ENCODE measurements at regions not wholly inside any gene's neighbourhood (a gene's known extent, or its start where the extent isn't known, plus 50 kb on each side); places are given as distances from the start of the nearest gene placed in this dataset.

- Mint-ChIP-seq H3K27me3 (peaks cover 9% of the 10 kb centered on the region), H3K27ac (no peak overlapping the region), H3K4me3 (no peak overlapping the region), H3K9me3 (ENCODE audit: insufficient read depth) (no peaks in the 10 kb centered on the region), H3K4me1 (no peaks in the 10 kb centered on the region)
- WGBS (ENCODE audit: insufficient coverage) = no CpG with 5 or more reads among the region's 6 CpGs
- no peaks in the 10 kb centered on the region for H3K79me2 ChIP-seq (ENCODE audit: control insufficient read depth, insufficient read depth, low read length)
- CTCF ChIA-PET = no interaction called here
- no peaks in the 10 kb centered on the region for H4K20me1 ChIP-seq (ENCODE audit: control insufficient read depth, insufficient read depth, low read length, poor library complexity, severe bottlenecking)
- H3K4me2 ChIP-seq (replicated peaks; ENCODE audit: low read depth, low read length, poor library complexity, severe bottlenecking) = no peak overlapping the region
- DNase-seq = no peak
- H3K9ac ChIP-seq (ENCODE audit: low read length) = no peak overlapping the region
- POLR2A ChIA-PET = no interaction called here
- no peak for ATAC-seq (ENCODE audit: low read depth)
- TF ChIP-seq, protein P1, sequence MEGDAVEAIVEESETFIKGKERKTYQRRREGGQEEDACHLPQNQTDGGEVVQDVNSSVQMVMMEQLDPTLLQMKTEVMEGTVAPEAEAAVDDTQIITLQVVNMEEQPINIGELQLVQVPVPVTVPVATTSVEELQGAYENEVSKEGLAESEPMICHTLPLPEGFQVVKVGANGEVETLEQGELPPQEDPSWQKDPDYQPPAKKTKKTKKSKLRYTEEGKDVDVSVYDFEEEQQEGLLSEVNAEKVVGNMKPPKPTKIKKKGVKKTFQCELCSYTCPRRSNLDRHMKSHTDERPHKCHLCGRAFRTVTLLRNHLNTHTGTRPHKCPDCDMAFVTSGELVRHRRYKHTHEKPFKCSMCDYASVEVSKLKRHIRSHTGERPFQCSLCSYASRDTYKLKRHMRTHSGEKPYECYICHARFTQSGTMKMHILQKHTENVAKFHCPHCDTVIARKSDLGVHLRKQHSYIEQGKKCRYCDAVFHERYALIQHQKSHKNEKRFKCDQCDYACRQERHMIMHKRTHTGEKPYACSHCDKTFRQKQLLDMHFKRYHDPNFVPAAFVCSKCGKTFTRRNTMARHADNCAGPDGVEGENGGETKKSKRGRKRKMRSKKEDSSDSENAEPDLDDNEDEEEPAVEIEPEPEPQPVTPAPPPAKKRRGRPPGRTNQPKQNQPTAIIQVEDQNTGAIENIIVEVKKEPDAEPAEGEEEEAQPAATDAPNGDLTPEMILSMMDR (IDR thresholded peaks at IDR 0.05) = no peak
- TF ChIP-seq EZH2 (IDR thresholded peaks at IDR 0.05; ENCODE audit: borderline replicate concordance, insufficient read depth, low read depth, low read length, poor library complexity, severe bottlenecking) = no peak
- H3K4me1 ChIP-seq (ENCODE audit: control insufficient read depth in 2 of 2, insufficient read depth in 2 of 2, low read length in 2 of 2) = no peaks in the 10 kb centered on the region
- no peak overlapping the region for H3K4me3 ChIP-seq (ENCODE audit: control extremely low read depth in 1 of 5, extremely low read depth in 1 of 5, insufficient read depth in 1 of 5, low read depth in 2 of 5, low read length in 4 of 5)
- intact Hi-C loops (cut with micrococcal nuclease) = no loop called here
- no peak overlapping the region for H2AFZ ChIP-seq (ENCODE audit: insufficient read depth, low read depth, low read length, poor library complexity, severe bottlenecking)
- H3K9me3 ChIP-seq (ENCODE audit: control extremely low read depth in 1 of 3, control insufficient read depth in 2 of 3, insufficient read depth in 1 of 3, low read length in 2 of 3) = peaks cover 0 to 3% (median 0%) of the 10 kb centered on the region in 3 donors
- H3K27me3 ChIP-seq (replicated peaks in 1 of 4; ENCODE audit: control extremely low read depth in 1 of 4, control insufficient read depth in 3 of 4, insufficient read depth in 4 of 4, low read length in 3 of 4) = no peaks in the 10 kb centered on the region
- no peaks in the 10 kb centered on the region for H3K36me3 ChIP-seq (replicated peaks in 1 of 2; ENCODE audit: control extremely low read depth in 1 of 2, control insufficient read depth in 1 of 2, extremely low read depth in 1 of 2, insufficient read depth in 2 of 2, low read length in 1 of 2)
- H3K27ac ChIP-seq (ENCODE audit: low read length in 2 of 2) = no peak overlapping the region
These were observed 113.7 kb upstream of the ZKSCAN2 start for GRCh38 chr16:25371342-25371741.

DNA sequence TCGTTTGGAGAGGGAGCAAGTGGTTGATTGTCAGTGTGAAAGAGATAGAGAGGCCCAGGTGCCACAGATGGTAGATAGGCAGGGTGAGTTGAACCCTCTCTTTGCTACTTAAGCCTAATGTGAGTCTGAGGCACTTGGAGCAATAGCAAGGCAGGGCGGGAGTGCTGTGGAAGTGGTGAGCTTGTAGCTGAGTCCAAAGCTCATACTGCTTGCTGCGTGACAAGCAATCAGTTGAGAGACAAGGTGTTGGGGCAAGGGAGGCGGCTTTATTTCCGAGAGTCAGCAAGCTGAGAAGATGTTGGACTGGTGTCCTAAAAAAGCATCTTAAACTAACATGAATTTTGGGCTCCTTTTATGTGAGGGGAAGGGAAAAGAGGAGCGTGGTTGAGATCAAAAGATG is 112.9 kb upstream of the ZKSCAN2 start:
- no peak overlapping the region for H3K27ac Mint-ChIP-seq
- H3K9me3 Mint-ChIP-seq (ENCODE audit: insufficient read depth) = no peaks in the 10 kb centered on the region
- H3K27me3 Mint-ChIP-seq = peaks cover 8% of the 10 kb centered on the region
- Histone ChIP-seq H2AFZ (ENCODE audit: insufficient read depth, low read depth, low read length, poor library complexity, severe bottlenecking) (no peak overlapping the region), H3K4me3 (ENCODE audit: control extremely low read depth in 1 of 5, extremely low read depth in 1 of 5, insufficient read depth in 1 of 5, low read depth in 2 of 5, low read length in 4 of 5) (no peak overlapping the region), H4K20me1 (ENCODE audit: control insufficient read depth, insufficient read depth, low read length, poor library complexity, severe bottlenecking) (no peaks in the 10 kb centered on the region), H3K9ac (ENCODE audit: low read length) (no peak overlapping the region), H3K4me1 (ENCODE audit: control insufficient read depth in 2 of 2, insufficient read depth in 2 of 2, low read length in 2 of 2) (no peaks in the 10 kb centered on the region), H3K27me3 (replicated peaks in 1 of 4; ENCODE audit: control extremely low read depth in 1 of 4, control insufficient read depth in 3 of 4, insufficient read depth in 4 of 4, low read length in 3 of 4) (no peaks in the 10 kb centered on the region), H3K36me3 (replicated peaks in 1 of 2; ENCODE audit: control extremely low read depth in 1 of 2, control insufficient read depth in 1 of 2, extremely low read depth in 1 of 2, insufficient read depth in 2 of 2, low read length in 1 of 2) (no peaks in the 10 kb centered on the region), H3K27ac (ENCODE audit: low read length in 2 of 2) (no peak overlapping the region), H3K79me2 (ENCODE audit: control insufficient read depth, insufficient read depth, low read length) (no peaks in the 10 kb centered on the region), H3K9me3 (ENCODE audit: control extremely low read depth in 1 of 3, control insufficient read depth in 2 of 3, insufficient read depth in 1 of 3, low read length in 2 of 3) (peaks cover 0 to 3% (median 0%) of the 10 kb centered on the region in 3 donors), H3K4me2 (replicated peaks; ENCODE audit: low read depth, low read length, poor library complexity, severe bottlenecking) (no peak overlapping the region)
- intact Hi-C loops (cut with micrococcal nuclease) = no loop called here
- no peak overlapping the region for H3K4me3 Mint-ChIP-seq
- ATAC-seq (ENCODE audit: low read depth) (no peak), DNase-seq (no peak)
- H3K4me1 Mint-ChIP-seq = no peaks in the 10 kb centered on the region
- POLR2A ChIA-PET = no interaction called here
- WGBS (ENCODE audit: insufficient coverage) = 81% methylated on average over 4 of the region's 6 CpGs
- TF ChIP-seq EZH2 (IDR thresholded peaks at IDR 0.05; ENCODE audit: borderline replicate concordance, insufficient read depth, low read depth, low read length, poor library complexity, severe bottlenecking) = no peak
- TF ChIP-seq, protein P1 (IDR thresholded peaks at IDR 0.05) = no peak
- CTCF ChIA-PET = no interaction called here
